GM18868 (cell line): ENCODE measurements at regions not wholly inside any gene's neighbourhood (a gene's known extent, or its start where the extent isn't known, plus 50 kb on each side); places are given as distances from the start of the nearest gene placed in this dataset.
"Not testable (repeated sequence)": the region's sequence is repeated elsewhere in the genome, so short reads cannot be mapped to it uniquely, and the experiment has no call there.

ENCODE experiments used
- ATAC-seq: cut with Tn5 transposase; IDR thresholded peaks from one replicate; pipeline ENCODE4 v1.9.1; 2021; ENCODE audit warnings: mild to moderate bottlenecking, moderate library complexity; ENCODE audit not compliant: unreplicated experiment

DNA sequence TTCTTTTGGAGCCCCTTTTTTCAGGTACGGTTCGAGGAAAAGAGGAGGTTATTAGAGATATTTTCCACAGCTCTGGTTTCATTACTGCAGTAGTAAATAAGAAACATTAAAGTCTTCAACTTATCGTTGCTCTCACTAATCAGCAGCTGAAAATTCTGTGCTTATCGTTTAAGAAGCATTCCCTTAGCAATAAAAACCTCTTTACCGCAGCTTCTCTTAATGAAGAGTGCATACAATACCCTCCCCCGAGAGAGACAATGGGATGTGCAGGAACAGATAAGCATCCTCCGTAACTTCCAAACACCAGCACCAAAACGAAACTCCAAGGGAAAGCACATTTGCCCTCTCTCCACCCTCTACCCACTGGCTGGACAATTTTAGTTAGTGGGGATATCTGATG lies 384.5 kb downstream of the NEBL start:
- ATAC-seq: no peak

DNA sequence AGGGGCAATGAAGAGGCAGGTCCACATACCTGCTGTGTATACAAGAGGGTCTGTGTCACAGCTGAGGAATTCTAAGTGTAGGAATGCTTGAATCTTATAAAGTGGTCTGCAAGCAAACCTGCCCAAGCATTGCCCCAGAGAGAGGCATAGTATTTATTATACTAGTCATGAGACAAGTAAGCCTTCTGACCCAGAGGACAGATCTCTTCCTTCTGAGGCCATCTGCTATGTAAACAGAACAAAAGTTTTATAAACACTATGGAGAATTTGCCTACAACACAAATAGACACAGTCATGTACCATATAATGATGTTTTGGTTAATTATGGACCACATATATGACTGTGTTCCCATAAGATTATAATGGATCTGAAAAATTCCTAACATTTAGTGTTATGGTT lies 388.2 kb downstream of the NEBL start:
- no peak for ATAC-seq

DNA sequence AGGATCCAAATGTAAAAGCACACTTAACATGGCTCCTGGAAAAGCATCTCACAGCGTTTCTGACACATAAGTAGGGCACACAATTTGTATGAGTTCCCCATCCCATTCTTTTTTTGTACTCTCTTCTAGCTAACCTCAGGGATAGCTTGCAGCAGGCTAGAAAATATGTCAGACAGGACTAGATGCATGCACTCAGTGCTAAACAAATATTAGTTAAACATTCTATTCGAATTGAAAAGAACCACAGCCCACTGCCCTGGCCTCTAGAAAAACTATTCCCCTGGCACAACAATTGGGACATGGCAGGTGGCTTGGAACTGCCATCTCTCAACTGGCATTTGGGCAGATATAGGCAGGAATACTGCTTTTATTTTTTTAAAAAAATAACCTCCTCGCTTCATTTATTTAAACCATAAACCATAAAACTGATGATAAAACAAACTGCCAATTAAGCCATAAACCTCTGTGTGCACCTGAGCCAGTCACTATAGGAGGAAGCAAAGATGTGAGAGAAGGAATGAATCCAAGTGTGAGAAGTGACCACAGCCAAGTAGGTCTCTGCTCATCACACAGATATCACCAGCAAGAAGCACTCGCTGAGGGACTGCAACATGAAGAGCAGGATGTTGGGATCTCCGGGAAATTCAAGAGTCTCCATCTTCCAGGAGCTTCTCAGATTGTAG lies 394.1 kb downstream of the NEBL start:
- no peak for ATAC-seq

DNA sequence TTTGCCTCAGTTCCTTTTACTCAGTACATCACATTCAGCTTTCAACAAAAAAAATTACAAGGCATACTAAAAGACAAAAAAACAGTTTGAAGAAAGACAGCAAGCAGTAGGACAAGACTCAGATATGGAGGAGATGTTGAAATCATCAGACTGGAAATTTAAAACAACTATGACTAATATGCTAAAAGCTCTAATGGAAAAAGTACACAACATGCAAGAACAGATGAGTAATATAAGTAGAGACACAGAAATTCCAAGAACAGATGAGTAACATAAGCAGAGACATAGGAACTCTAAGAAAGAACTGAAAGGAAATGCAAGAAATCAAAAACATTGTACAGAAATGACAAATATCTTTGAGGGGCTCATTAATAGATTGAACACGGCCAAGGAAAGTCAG lies 402.6 kb downstream of the NEBL start:
- no peak for ATAC-seq

DNA sequence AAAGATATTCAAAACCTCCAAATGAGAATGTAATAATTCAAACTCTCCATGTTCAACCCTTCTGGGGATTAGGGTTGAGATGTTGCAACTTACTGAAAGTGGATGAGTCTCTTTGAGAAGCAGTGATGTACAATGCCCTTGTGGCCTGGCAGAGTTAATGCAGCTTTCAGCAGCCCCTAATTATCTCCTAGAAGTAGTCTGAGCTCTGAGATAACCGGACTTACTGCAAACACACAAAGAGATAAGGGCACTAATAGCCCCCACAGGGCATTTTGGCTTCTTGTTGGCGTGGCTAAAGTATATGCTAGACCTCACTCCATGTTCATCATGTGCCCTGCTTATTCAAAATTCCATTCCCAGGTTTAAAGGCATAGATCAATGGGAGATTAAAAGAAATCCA lies 404.7 kb downstream of the NEBL start:
- ATAC-seq: no peak

DNA sequence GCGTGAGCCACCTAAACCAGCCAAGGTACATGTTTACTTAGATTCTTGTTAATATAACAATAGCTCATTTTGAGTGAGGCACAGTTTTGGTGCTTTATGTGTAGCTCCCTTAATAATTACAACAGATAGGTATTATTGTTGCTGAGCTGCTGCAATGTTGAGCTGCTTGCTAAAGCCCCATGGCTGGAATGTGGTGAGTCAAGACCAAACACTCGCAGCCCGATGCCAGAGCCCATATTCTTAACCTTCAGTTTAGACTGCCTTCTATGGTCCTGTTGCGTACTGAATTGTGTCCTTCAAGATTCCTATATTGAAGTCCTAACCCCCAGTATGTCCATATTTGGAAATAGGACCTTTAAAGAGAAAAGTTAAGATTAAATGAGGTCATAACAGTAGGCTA lies 407.1 kb downstream of the NEBL start:
- no peak for ATAC-seq

DNA sequence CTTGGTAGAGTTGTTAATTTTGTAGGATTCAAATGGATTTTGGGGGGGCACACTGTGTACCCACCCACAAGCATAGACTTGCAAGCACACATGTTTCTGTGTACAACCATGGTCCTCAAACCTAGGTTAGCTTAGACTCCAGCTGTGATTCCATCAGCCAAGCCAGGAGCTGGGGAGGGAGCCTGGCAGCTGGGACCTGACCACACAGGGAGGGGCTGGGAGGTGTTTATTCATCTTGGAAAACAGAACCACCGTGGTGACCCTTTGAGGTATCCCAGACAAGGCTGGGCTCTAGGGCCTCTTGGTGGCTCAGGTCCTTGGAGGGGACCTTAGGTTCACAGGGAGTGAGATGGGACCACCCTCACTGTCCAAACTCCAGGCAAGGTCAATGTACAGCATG lies 410.3 kb downstream of the NEBL start:
- no peak for ATAC-seq

DNA sequence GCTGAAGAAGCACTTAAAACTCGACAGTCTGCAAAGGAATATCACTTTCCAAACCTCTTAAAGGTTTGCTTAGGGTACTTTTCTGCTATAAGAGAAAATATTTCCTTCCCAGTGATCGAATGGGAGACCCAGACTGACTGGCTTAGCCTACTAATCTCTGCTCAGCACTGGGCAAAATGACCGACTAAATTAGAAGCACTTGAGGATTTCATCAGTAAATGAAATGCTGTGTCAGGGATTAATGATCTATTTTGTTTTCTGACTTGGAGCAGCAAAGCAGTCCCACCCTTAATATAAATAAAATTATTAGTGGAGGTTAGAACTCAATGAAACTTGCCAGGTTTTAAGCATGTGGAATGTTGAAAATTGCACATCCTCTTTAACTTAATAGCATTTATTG lies 411.6 kb downstream of the NEBL start:
- ATAC-seq: no peak

DNA sequence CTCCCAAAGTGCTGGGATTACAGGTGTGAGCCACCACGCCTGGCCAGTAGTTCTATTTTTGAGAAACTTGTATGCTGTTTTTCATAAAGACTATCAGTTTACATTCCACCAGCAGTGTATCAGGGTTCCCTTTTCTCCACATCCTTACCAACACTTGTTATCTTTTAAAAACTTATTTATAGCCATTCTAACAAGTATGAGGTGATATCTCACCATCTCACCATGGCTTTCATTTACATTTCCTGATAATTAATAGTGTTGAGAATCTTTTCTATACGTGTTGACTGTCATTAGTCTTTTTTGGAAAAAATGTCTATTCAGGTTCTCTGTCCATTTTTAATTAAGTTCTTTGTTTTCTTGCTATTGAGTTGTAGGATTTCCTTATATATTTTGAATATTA lies 416.1 kb downstream of the NEBL start:
- ATAC-seq: no peak

DNA sequence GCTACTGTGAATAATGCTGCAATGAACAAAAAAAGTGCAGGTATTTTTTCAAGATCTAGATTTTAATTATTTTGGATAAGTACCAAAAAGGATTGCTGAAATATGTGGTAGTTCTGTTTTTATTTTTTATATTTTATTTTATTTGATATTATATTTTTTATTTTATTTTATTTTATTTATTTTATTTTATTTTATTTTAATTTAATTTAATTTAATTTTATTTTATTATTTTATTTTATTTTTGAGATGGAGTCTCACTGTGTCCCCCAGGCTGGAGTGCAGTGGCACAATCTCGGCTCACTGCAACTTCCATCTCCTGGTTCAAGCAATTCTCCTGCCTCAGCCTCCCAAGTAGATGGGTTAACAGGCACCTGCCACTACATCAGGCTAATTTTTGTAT lies 416.5 kb downstream of the NEBL start:
- not testable (repeated sequence) for ATAC-seq

DNA sequence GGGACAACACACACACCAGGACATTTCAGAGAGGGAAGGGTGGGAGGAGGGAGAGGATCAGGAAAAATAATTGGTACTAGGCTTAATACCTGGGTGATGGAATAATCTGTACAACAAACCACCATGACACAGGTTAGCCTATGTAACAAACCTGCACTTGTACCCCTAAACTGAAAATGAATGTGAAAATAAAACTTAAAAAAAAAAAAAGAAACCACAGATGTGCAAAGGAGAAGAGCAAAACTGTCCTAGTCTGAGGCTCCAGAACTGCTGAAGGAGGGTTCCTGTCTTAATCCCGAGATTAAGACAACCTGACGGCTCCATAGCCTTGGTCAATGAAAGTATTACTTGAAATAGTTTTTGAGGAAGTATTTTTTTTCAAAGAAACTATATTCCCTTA lies 423.0 kb downstream of the NEBL start:
- no peak for ATAC-seq

DNA sequence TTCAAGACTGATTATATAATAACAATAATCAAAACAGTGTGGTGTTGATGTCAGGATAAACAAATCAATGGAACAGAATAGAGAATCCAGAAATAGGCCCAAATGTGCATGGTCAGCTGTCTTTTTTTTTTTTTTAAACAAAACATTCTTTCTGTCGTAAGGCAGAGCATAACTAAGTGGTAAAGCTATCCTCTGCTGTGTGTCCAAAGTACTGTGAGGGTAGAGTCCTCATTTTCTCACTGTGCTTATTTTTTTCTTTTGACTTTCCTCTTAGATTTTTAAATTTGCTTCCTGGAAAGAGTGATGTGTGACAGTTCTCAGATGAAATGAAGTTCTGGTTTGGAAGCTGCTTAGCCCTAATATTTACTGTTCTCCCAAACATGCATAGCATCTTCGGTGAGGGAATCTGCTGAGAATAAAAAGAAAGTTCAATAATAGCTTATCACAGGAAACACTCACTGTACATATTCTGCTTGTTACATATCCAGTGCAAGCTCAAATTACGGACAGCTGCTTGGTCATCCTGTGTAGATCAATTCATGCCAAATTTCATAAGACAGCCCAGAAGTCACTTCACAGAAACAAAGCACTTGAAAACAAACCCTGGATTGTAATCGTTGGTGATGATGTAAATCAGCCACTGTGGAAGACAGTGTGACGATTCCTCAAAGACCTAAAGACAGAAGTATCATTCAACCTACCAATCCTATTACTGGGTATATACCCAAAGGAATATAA lies 423.9 kb downstream of the NEBL start:
- no peak for ATAC-seq

DNA sequence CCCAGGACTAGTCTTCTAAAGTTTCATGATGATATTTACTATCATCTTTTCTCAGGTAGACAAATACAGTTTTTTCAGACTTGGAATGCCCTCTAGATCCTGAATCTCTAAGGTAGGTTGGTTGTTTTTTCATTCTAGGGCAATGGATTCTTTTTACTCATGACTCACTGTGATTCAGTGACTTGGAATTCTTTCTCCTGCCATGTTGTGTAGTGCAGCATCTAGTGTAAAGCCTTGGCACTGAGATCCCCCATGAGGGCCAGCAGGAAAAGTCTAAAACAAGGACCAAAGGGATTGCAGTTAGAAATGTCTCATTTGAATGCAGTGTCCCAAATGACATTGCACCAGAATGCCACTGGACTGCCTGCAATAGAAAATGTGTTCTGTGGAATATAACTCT lies 430.4 kb downstream of the NEBL start:
- ATAC-seq: no peak

DNA sequence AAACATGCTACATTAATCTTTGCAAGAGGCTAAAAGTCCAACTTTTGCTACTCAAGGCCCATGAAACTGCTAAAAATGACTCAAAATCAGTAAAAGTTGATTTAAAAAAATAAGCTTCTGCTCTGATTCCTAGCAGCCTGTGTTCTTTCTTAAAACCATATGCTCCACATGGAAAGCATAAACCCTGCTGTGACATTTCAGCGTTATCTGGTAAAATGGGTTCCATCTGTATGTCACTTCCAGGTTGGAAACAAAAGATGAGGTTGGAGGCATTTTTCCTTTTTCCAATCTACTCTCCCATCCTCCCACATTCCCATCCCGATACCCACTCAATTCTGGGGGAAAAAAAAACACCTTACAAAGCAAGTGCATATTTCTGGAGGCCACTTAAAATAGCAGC lies 439.5 kb downstream of the NEBL start:
- no peak for ATAC-seq

DNA sequence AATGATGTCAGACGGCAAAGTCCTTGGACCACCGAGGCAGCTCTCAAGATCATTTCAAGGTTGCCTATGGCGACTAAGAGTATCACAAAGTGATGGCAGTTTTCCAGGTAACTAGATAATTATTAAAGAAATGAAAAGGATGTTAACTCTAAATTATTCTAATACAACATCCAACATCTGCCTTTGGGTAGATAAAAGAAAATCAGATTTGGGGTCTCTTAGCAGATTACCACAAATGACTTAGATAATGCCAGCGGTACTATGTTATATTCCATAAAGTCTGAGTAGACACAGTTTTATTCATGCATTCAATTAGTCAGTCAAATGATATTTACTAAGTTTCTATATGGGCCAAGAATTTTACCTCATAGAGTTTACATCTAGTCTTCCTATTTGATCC lies 441.3 kb downstream of the NEBL start:
- no peak for ATAC-seq

DNA sequence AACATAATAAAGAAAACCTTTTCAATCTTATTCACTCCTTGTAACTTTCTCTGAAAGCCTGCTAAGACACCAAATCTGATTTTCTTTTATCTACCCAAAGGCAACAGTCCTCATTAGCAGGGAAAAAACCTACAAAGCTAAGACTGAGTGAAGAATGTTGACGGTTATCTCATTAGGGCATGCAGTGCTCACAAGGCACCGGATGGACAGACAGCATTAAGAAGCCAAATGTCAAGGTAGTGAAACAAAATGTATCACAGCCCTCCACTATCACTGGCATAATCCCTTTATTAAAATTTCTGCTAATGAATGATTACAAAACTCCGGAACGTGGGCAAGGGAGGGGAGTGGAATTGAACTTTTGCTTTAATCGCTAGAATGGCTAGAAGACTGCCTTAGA lies 442.8 kb downstream of the NEBL start:
- ATAC-seq: no peak

DNA sequence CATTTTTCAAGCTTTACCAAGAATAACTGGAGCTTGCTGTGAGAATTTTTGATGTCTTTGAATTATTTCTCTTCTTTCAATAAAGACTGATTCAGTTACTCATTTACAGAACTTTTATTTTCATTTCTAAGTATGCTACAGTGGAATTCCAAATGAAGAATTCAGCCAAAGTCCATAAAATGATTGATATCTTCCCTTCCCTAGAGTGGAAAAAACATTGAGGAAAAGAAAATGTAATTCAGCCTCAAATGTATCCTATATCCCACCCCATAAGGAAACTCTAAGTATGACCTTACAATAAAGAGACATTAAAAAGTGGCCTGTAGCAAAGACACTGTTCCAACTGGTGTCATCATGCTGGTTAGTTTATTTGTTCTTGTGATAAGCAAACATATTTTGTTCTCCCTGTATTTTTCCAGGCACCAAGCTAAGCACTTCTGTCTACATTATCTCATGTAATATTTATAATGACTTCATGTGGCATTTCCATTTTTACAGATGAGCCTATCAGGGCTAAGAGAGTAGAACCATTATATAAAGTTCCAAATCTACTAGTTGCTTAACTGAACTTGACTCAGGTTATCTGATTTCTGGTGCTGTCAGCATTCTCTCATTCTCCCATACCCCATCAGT lies 450.4 kb downstream of the NEBL start:
- no peak for ATAC-seq

DNA sequence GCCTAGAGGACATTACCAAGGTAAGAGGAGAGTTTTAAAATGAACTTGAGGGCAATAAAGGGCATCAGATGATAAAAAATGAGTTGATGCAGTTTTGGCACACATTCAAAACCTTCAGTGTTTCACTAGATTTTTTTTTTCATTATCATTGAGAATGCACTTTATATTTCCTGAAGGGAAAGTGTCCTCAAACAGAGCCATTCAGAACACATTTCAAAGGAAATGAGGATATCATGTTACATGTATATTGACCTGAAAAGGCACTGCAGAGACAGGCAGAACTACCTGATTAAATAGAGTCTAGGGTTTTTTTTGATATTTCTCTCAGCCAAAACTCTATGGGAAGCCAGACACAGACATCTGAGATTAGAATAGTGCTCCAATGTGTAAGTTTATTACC lies 454.0 kb downstream of the NEBL start:
- ATAC-seq: no peak

DNA sequence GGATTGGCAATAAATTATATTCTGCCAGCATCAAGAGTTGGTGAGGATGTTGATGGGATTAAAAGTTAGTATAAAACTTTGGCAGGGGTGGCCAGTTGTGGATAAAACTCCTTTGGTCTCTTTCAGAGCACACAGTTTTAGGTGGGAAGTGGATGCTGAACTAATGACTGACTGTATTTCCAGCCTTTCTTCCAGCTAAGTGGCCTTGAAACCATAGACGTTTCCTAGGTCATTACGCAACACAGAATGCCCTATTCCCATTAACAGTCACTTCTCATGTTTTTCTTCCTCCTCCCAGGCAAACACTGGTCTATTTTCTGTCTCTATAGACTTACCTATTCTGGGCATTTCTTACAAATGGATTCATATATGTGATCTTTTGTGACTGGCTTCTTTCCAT lies 467.4 kb downstream of the NEBL start:
- no peak for ATAC-seq

DNA sequence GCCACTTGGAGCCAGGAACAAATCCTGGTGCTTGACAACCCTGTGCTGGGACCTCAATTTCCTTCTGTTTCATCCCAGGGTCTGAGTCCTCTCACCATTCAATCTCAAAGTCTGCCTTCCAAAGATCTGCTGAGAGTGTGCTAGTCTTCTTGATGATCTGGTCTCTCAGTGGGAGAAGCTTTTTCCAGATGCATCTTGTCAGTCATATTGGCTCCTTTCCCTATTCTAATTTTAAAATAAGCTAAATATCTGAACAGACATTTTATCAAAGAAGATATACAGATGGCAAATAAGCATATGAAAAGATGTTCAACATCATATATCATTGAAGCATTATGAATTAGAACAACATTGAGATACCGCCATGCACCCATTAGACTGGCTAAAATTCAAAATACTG lies 469.3 kb downstream of the NEBL start:
- ATAC-seq: no peak

DNA sequence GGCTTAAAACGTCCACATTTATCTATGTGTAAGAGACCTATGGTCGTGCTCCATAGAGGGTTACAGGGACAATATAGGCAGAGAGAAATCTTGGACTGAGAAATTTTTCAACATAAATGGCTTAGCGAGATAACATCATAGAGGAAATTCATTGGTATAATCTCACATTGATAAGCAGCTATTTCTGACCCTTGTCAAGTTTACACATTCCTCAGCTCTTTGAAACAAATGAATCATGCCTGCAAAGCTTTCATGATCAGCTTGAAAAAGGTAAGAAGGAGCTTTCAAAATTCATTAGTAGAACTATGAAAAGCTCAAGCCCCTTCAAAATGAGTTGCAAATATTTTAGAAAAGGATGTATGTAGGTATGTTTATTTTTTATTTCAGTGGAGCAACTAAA lies 478.8 kb downstream of the NEBL start:
- ATAC-seq: no peak

DNA sequence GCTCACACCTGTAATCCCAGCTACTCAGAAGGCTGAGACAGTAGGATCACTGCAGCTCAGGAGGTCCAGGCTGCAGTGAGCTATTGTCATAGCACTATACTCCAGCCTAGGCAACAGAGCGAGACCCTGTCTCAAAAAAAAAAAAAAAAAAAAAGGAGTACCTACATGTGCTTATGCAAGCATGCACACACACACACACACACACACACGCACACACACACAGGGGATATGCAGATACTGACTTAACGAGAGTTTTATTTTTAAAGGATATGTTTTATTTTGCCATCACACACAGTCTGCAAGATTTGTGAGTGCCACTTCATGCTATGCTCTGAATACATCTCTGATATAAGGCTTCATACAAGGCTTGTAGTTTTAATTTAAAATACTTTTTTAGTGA lies 479.3 kb downstream of the NEBL start:
- ATAC-seq: no peak
